ENCODE measurements at regions not wholly inside any gene's neighbourhood (a gene's known extent, or its start where the extent isn't known, plus 50 kb on each side); places are given as distances from the start of the nearest gene placed in this dataset.

DNA sequence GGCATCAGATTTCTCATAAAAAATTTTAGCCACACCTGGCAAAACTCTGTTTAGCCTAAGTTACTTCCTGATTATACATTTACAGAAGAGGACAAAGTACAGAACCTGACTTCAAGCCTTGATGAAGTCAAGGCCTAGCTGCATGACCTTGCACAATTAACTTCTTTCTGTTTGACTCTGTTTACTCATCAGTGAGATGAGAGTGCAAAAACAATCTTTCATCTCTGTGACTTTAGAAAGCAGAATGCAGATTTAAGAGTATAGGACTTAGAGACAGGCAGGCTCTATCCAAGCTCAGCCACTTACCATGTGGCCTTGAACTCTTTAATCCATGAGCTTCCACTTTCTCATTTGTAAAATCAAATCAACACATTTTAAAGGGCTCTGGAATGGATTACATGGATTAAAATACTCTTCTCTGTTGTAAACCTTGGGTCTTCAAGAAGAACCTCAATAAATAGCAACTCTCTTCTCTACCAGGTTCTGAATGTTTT, 1178.9 kb downstream of the FLRT2 start:
- Mint-ChIP-seq H3K9me3 (ENCODE audit: low read depth) (peaks cover 8% of the 10 kb centered on the region), H3K27me3 (no peaks in the 10 kb centered on the region), H3K36me3 (no peaks in the 10 kb centered on the region), H3K4me1 (ENCODE audit: low read depth) (no peaks in the 10 kb centered on the region), H3K27ac (no peak overlapping the region), H3K4me3 (no peak overlapping the region)

DNA sequence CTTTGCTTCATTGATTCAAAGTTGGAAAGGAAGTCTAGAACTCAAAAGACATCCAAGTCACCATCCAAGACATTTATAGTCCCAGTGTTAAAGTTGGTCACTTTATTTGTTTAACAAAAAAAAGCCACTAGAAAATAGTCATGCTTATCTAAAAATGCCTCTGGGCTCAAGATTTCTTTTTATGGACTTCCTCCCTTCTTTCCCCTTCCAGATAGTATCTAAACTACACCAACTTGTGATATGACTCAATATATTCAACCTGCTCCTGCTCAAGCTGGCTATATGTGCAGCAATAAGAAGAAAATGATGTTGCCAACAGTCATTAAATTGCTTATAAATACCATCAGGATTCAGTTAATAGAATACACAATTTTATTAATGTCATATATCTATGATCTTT, 1177.1 kb downstream of the FLRT2 start:
- Mint-ChIP-seq H3K27me3 (no peaks in the 10 kb centered on the region), H3K4me1 (ENCODE audit: low read depth) (no peaks in the 10 kb centered on the region), H3K36me3 (no peaks in the 10 kb centered on the region), H3K9me3 (ENCODE audit: low read depth) (peaks cover 3% of the 10 kb centered on the region), H3K27ac (no peak overlapping the region), H3K4me3 (no peak overlapping the region)

- H3K27me3 Mint-ChIP-seq = no peaks in the 10 kb centered on the region
- no peaks in the 10 kb centered on the region for H3K4me1 Mint-ChIP-seq (ENCODE audit: low read depth)
- no peak overlapping the region for H3K27ac Mint-ChIP-seq
- no peaks in the 10 kb centered on the region for H3K36me3 Mint-ChIP-seq
- peaks cover 6% of the 10 kb centered on the region for H3K9me3 Mint-ChIP-seq (ENCODE audit: low read depth)
- no peak overlapping the region for H3K4me3 Mint-ChIP-seq
Measured at GRCh38 chr14:86683561-86683960, 1153.6 kb downstream of the FLRT2 start.

DNA sequence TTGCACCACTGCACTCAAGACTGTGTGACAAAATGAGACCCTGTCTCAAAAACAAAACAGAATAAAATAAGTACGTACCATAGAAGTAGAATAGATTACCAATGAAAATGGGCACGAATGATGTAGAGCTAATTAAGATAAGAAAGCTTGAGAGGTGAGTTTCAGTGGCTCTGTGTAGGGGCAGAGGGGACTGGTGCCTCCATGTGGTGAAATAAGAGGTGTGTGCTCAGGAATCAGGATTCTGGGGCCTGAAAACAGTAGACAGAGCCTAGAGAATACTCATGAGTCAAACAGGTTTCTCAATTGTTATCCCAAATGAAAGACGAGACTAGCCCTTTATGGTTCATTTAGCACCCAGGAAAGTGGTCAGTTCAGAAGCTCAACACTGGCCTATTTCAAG, 1145.1 kb downstream of the FLRT2 start:
- H3K9me3 Mint-ChIP-seq (ENCODE audit: low read depth) = peaks cover 3% of the 10 kb centered on the region
- no peak overlapping the region for H3K27ac Mint-ChIP-seq
- H3K4me1 Mint-ChIP-seq (ENCODE audit: low read depth) = no peaks in the 10 kb centered on the region
- no peaks in the 10 kb centered on the region for H3K36me3 Mint-ChIP-seq
- no peaks in the 10 kb centered on the region for H3K27me3 Mint-ChIP-seq
- no peak overlapping the region for H3K4me3 Mint-ChIP-seq

GRCh38 chr14:86673523-86673969, 1143.6 kb downstream of the FLRT2 start:
- Mint-ChIP-seq H3K9me3 (ENCODE audit: low read depth) (peaks cover under 1% of the 10 kb centered on the region), H3K27ac (no peak overlapping the region), H3K4me3 (no peak overlapping the region), H3K36me3 (no peaks in the 10 kb centered on the region), H3K27me3 (no peaks in the 10 kb centered on the region), H3K4me1 (ENCODE audit: low read depth) (no peaks in the 10 kb centered on the region)

DNA sequence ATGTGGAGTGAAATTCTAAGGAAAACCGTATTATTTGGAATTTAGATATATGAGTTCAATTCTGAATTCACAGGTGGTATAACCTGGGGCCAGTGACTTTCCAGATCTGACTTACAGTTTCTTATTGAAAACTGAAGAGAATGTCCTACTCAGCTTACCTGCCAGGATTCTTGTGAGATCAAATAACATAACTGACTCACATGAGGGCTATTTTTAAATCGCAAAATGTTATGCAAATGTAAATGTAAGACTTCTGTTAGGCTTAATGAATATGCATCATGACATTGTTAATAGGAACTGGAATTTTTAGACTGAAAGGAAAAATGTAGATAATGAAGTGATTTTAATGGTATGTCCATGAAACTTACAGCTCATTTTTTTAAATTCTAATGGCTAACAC, 1142.1 kb downstream of the FLRT2 start:
- Mint-ChIP-seq H3K36me3 (no peaks in the 10 kb centered on the region), H3K27ac (no peak overlapping the region), H3K27me3 (no peaks in the 10 kb centered on the region), H3K4me1 (ENCODE audit: low read depth) (no peaks in the 10 kb centered on the region), H3K4me3 (no peak overlapping the region), H3K9me3 (ENCODE audit: low read depth) (no peaks in the 10 kb centered on the region)

DNA sequence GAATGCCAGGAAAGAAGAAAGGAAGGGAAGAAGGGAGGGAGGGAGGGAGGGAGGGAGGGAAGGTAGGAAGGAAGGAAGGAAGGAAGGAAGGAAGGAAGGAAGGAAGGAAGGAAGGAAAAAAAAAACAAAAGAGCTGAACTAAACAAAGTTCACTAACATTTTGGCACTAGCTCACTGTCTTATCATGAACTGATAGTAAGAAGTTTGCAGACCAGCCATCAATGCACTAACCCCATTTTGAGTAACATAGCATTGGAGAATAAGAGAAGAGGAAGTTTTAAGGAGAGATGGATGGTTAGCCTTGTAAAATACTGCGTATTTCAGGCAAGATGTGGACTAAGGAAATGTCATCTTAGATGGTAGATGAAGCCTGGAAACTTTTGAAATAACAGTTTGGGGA, 1136.0 kb downstream of the FLRT2 start:
- no peaks in the 10 kb centered on the region for H3K27me3 Mint-ChIP-seq
- no peak overlapping the region for H3K4me3 Mint-ChIP-seq
- H3K9me3 Mint-ChIP-seq (ENCODE audit: low read depth) = peaks cover 4% of the 10 kb centered on the region
- no peak overlapping the region for H3K27ac Mint-ChIP-seq
- no peaks in the 10 kb centered on the region for H3K4me1 Mint-ChIP-seq (ENCODE audit: low read depth)
- no peaks in the 10 kb centered on the region for H3K36me3 Mint-ChIP-seq

GRCh38 chr14:86662334-86662733, 1132.4 kb downstream of the FLRT2 start:
- Mint-ChIP-seq H3K4me3 (no peak overlapping the region), H3K36me3 (no peaks in the 10 kb centered on the region), H3K4me1 (ENCODE audit: low read depth) (no peaks in the 10 kb centered on the region), H3K9me3 (ENCODE audit: low read depth) (peaks cover 4% of the 10 kb centered on the region), H3K27me3 (no peaks in the 10 kb centered on the region), H3K27ac (no peak overlapping the region)

GRCh38 chr14:86654558-86655184, 1124.7 kb downstream of the FLRT2 start:
- Mint-ChIP-seq H3K27me3 (no peaks in the 10 kb centered on the region), H3K9me3 (ENCODE audit: low read depth) (no peaks in the 10 kb centered on the region), H3K4me1 (ENCODE audit: low read depth) (no peaks in the 10 kb centered on the region), H3K36me3 (no peaks in the 10 kb centered on the region), H3K27ac (no peak overlapping the region), H3K4me3 (no peak overlapping the region)

GRCh38 chr14:86652526-86652925, 1122.6 kb downstream of the FLRT2 start:
- no peak overlapping the region for H3K4me3 Mint-ChIP-seq
- no peaks in the 10 kb centered on the region for H3K4me1 Mint-ChIP-seq (ENCODE audit: low read depth)
- H3K9me3 Mint-ChIP-seq (ENCODE audit: low read depth) = no peaks in the 10 kb centered on the region
- no peaks in the 10 kb centered on the region for H3K27me3 Mint-ChIP-seq
- no peaks in the 10 kb centered on the region for H3K36me3 Mint-ChIP-seq
- H3K27ac Mint-ChIP-seq = no peak overlapping the region

- Mint-ChIP-seq H3K27me3 (no peaks in the 10 kb centered on the region), H3K4me3 (no peak overlapping the region)
Measured at GRCh38 chr14:86646696-86647690, 1117.0 kb downstream of the FLRT2 start.

GRCh38 chr14:86646125-86646524, 1116.2 kb downstream of the FLRT2 start:
- Mint-ChIP-seq H3K36me3 (no peaks in the 10 kb centered on the region), H3K4me3 (no peak overlapping the region), H3K9me3 (ENCODE audit: low read depth) (no peaks in the 10 kb centered on the region), H3K27ac (no peak overlapping the region), H3K4me1 (ENCODE audit: low read depth) (no peaks in the 10 kb centered on the region), H3K27me3 (no peaks in the 10 kb centered on the region)

More at GRCh38 chr14:86646696-86647690, 1117.0 kb downstream of the FLRT2 start:
- no peak overlapping the region for H3K27ac Mint-ChIP-seq
- H3K4me1 Mint-ChIP-seq (ENCODE audit: low read depth) = no peaks in the 10 kb centered on the region
- H3K9me3 Mint-ChIP-seq (ENCODE audit: low read depth) = no peaks in the 10 kb centered on the region
- no peaks in the 10 kb centered on the region for H3K36me3 Mint-ChIP-seq

DNA sequence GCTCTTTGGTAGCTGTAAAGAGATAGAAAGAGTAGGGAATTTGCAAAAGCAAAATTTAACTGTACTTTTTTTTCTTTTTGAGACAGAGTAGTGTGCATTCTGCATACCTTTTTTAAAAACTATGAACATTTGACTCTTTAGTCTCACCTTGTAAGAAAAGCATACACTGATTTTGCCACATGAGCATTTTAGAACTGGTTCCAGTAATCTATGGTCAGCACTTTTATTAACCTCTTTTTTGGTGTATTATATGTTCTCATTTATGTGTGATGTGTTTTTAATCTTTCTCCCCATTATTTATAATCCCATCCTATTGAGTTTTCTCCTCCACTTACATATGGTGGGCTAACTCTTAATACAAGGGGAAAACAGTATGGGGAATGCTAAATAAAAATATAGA, 1111.4 kb downstream of the FLRT2 start:
- Mint-ChIP-seq H3K4me1 (ENCODE audit: low read depth) (no peaks in the 10 kb centered on the region), H3K36me3 (no peaks in the 10 kb centered on the region), H3K4me3 (no peak overlapping the region), H3K9me3 (ENCODE audit: low read depth) (no peaks in the 10 kb centered on the region), H3K27me3 (no peaks in the 10 kb centered on the region), H3K27ac (no peak overlapping the region)

- Mint-ChIP-seq H3K4me1 (ENCODE audit: low read depth) (no peaks in the 10 kb centered on the region), H3K4me3 (no peak overlapping the region), H3K27me3 (no peaks in the 10 kb centered on the region), H3K9me3 (ENCODE audit: low read depth) (no peaks in the 10 kb centered on the region), H3K27ac (no peak overlapping the region), H3K36me3 (no peaks in the 10 kb centered on the region)
Measured at GRCh38 chr14:86640288-86640687, 1110.3 kb downstream of the FLRT2 start.

DNA sequence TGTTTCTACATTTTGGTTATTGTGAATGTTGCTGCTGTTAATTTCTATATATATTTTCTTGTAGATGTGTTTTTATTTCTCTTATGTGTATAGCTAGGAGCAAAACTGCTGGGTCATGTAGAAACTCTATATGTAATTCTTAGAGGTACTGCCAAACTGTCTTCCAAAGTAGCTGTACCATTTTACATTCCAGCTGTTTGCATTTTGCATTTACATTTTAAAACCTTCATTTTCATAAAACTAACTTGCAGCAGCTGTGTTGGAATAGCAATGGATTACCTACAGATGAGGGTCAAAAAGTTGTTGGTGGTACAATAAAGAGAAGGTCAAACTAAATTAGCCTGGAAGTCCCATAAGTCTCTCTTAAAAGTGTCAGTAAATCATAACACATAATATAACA, 1109.7 kb downstream of the FLRT2 start:
- Mint-ChIP-seq H3K4me3 (no peak overlapping the region), H3K4me1 (ENCODE audit: low read depth) (no peaks in the 10 kb centered on the region), H3K27ac (no peak overlapping the region), H3K36me3 (no peaks in the 10 kb centered on the region), H3K9me3 (ENCODE audit: low read depth) (no peaks in the 10 kb centered on the region), H3K27me3 (no peaks in the 10 kb centered on the region)
